Keratinocyte (primary cell): ENCODE measurements at regions not wholly inside any gene's neighbourhood (a gene's known extent, or its start where the extent isn't known, plus 50 kb on each side); places are given as distances from the start of the nearest gene placed in this dataset.
"Not testable (repeated sequence)": the region's sequence is repeated elsewhere in the genome, so short reads cannot be mapped to it uniquely, and the experiment has no call there.

ENCODE experiments used
- DNase-seq: peaks from one replicate; pipeline ENCODE4 v3.0.0-alpha.2; 2011; ENCODE audit warnings: low read depth, missing footprints, low spot score
- FAIRE-seq: peaks from 2 replicates; lab custom pipeline; 2011; peaks lifted over from hg19 to GRCh38; lab: Jason Lieb, UNC
- H2AFZ ChIP-seq: 2 replicates; pipeline ENCODE4 v1.6.0; 2012; ENCODE audit warnings: low read length, control low read depth, inconsistent platforms; ENCODE audit not compliant: control insufficient read depth
- H3K27ac ChIP-seq: 2 replicates; pipeline ENCODE4 v1.5.1; 2011; ENCODE audit warnings: low read length; ENCODE audit not compliant: control insufficient read depth, insufficient read depth
- H3K27me3 ChIP-seq: 3 replicates; pipeline ENCODE4 v1.6.0; 2011; ENCODE audit warnings: low read length; ENCODE audit not compliant: control insufficient read depth, insufficient read depth; ENCODE audit errors: extremely low read depth
- H3K36me3 ChIP-seq, 2 experiments: 2 replicates in 1 of 2; 3 replicates in 1 of 2; pipeline ENCODE4 v1.5.1; 2011; ENCODE audit warnings: low read length in 2 of 2, mild to moderate bottlenecking in 1 of 2; ENCODE audit not compliant: control insufficient read depth in 2 of 2, insufficient read depth in 2 of 2; ENCODE audit errors: extremely low read depth in 1 of 2
- H3K4me1 ChIP-seq: 3 replicates; pipeline ENCODE4 v1.5.1; 2011; ENCODE audit warnings: low read length; ENCODE audit not compliant: control insufficient read depth, insufficient read depth; ENCODE audit errors: extremely low read depth
- H3K4me2 ChIP-seq: 3 replicates; pipeline ENCODE4 v1.6.0; 2011; ENCODE audit warnings: low read depth, low read length; ENCODE audit not compliant: control insufficient read depth, insufficient read depth; ENCODE audit errors: extremely low read depth
- H3K4me3 ChIP-seq, 3 experiments: fragments of 200-600 bp in 1 of 3; sonication (generic) in 1 of 3; 2 replicates in 2 of 3; 3 replicates in 1 of 3; pipeline ENCODE4 v1.5.1; 2011 to 2016; ENCODE audit warnings: low read length in 3 of 3, mild to moderate bottlenecking in 3 of 3, control low read depth in 2 of 3, inconsistent platforms in 1 of 3, low read depth in 1 of 3, mixed read lengths in 1 of 3, mixed run types in 1 of 3, moderate library complexity in 1 of 3; ENCODE audit not compliant: control insufficient read depth in 2 of 3, insufficient read depth in 2 of 3; ENCODE audit errors: extremely low read depth in 1 of 3
- H3K79me2 ChIP-seq: 2 replicates; pipeline ENCODE4 v1.6.0; 2012; ENCODE audit warnings: low read length; ENCODE audit not compliant: control insufficient read depth, insufficient read depth
- H3K9ac ChIP-seq: 3 replicates; pipeline ENCODE4 v1.6.0; 2011; ENCODE audit warnings: low read length; ENCODE audit not compliant: control insufficient read depth, insufficient read depth; ENCODE audit errors: extremely low read depth
- H3K9me1 ChIP-seq: 3 replicates; pipeline ENCODE4 v1.6.0; 2011; ENCODE audit warnings: low read length; ENCODE audit not compliant: control insufficient read depth, insufficient read depth; ENCODE audit errors: extremely low read depth
- H3K9me3 ChIP-seq: 2 replicates; pipeline ENCODE4 v1.5.1; 2012; ENCODE audit warnings: low read depth, low read length; ENCODE audit not compliant: control insufficient read depth
- H4K20me1 ChIP-seq: 3 replicates; pipeline ENCODE4 v1.6.0; 2011; ENCODE audit warnings: low read length; ENCODE audit not compliant: control insufficient read depth, insufficient read depth; ENCODE audit errors: extremely low read depth
- CTCF ChIP-seq, 3 experiments: IDR thresholded peaks in 1 of 3; conservative IDR thresholded peaks in 1 of 3; optimal IDR thresholded peaks in 1 of 3; 2 replicates in 2 of 3; 3 replicates in 1 of 3; pipeline versions ENCODE3 to v1.5.1; 2011; ENCODE audit warnings: low read length in 3 of 3, mild to moderate bottlenecking in 3 of 3, moderate library complexity in 2 of 3, control low read depth in 1 of 3, inconsistent platforms in 1 of 3; ENCODE audit not compliant: insufficient read depth in 2 of 3; ENCODE audit errors: extremely low read depth in 1 of 3
- EZH2 ChIP-seq: IDR thresholded peaks from one replicate; pipeline ENCODE4 v1.6.1; 2012; ENCODE audit warnings: inconsistent platforms, mild to moderate bottlenecking, low read length, moderate library complexity
- dilution Hi-C: fragments of 300-500 bp; cut with MboI; formaldehyde crosslinking; loops from one replicate; pipeline ENCODE4 v1.7.0; 2020; ENCODE audit warnings: low sequenced_read_pairs; ENCODE audit not compliant: extremely low pct_ligation_motif_present

- dilution Hi-C loops, H3K9me1 ChIP-seq, FAIRE-seq, H3K36me3 ChIP-seq, H4K20me1 ChIP-seq, H3K9me3 ChIP-seq, H3K27me3 ChIP-seq, H3K4me2 ChIP-seq, H3K9ac ChIP-seq, H3K4me3 ChIP-seq, H2AFZ ChIP-seq, DNase-seq, H3K27ac ChIP-seq, H3K4me1 ChIP-seq, H3K79me2 ChIP-seq: not testable (repeated sequence)
Measured at GRCh38 chr6:28623242-28623641, 97.6 kb downstream of the GPX5 start.

GRCh38 chr6:28626386-28626785, 100.7 kb downstream of the GPX5 start:
- dilution Hi-C loops, H3K27ac ChIP-seq, H3K4me3 ChIP-seq, H3K27me3 ChIP-seq, H2AFZ ChIP-seq, H3K9ac ChIP-seq, H3K9me1 ChIP-seq, H3K36me3 ChIP-seq, DNase-seq, H4K20me1 ChIP-seq, FAIRE-seq, H3K4me1 ChIP-seq, H3K4me2 ChIP-seq, H3K9me3 ChIP-seq, H3K79me2 ChIP-seq: not testable (repeated sequence)

GRCh38 chr6:28632326-28632851, 106.7 kb downstream of the GPX5 start:
- FAIRE-seq (no peak), DNase-seq (no peak)
- dilution Hi-C loops, result no loop called here
- H3K4me1 ChIP-seq, result peaks cover 12% of the 10 kb centered on the region
- H3K9me3 ChIP-seq, result no peaks in the 10 kb centered on the region
- no peaks in the 10 kb centered on the region for H3K9me1 ChIP-seq
- no peak overlapping the region for H3K4me2 ChIP-seq
- H2AFZ ChIP-seq, result no peak overlapping the region
- H3K27me3 ChIP-seq, result peaks cover 40% of the 10 kb centered on the region
- no peak overlapping the region for H3K9ac ChIP-seq
- no peaks in the 10 kb centered on the region for H3K79me2 ChIP-seq
- no peaks in the 10 kb centered on the region for H4K20me1 ChIP-seq
- no peak overlapping the region for H3K27ac ChIP-seq
- no peaks in the 10 kb centered on the region for H3K36me3 ChIP-seq
- no peak overlapping the region for H3K4me3 ChIP-seq
- TF ChIP-seq EZH2, result no peak
- TF ChIP-seq CTCF (optimal IDR thresholded peaks at IDR 0.05 in 1 of 3, IDR thresholded peaks at IDR 0.05 in 1 of 3, conservative IDR thresholded peaks at IDR 0.05 in 1 of 3; ENCODE audit: extremely low read depth in 1 of 3, insufficient read depth in 2 of 3, low read length in 3 of 3), result no peak
